ENCODE measurements at regions not wholly inside any gene's neighbourhood (a gene's known extent, or its start where the extent isn't known, plus 50 kb on each side); places are given as distances from the start of the nearest gene placed in this dataset.

GRCh38 chr1:181409981-181410380, 73.3 kb upstream of the CACNA1E start:
- no peaks in the 10 kb centered on the region for H3K36me3 ChIP-seq (ENCODE audit: control insufficient read depth, insufficient read depth, low read length)
- DNase-seq = no peak
- H2AK5ac ChIP-seq (ENCODE audit: low read length) = no peak overlapping the region
- no peak overlapping the region for H3K4ac ChIP-seq (ENCODE audit: low read depth, low read length)
- no peaks in the 10 kb centered on the region for H3K79me2 ChIP-seq (ENCODE audit: control insufficient read depth, insufficient read depth, low read length)
- H3K27me3 ChIP-seq (ENCODE audit: insufficient read depth, low read length, poor library complexity) = no peaks in the 10 kb centered on the region
- H3K23ac ChIP-seq (ENCODE audit: low read length) = no peak overlapping the region
- no peak overlapping the region for H4K8ac ChIP-seq (ENCODE audit: low read depth, low read length)
- no peak overlapping the region for H3K18ac ChIP-seq (ENCODE audit: low read length)
- WGBS (ENCODE audit: extremely low coverage, insufficient coverage, low lambda C conversion rate) = no CpG with 5 or more reads among the region's 7 CpGs
- no peak overlapping the region for H3K27ac ChIP-seq (ENCODE audit: low read depth, low read length)
- no peak overlapping the region for H3K4me2 ChIP-seq (ENCODE audit: low read length)
- H3K4me3 ChIP-seq (ENCODE audit: low read length) = no peak overlapping the region
- H2BK15ac ChIP-seq (replicated peaks; ENCODE audit: low read depth) = no peak overlapping the region
- no peaks in the 10 kb centered on the region for H3K79me1 ChIP-seq (ENCODE audit: low read length)
- no peaks in the 10 kb centered on the region for H3K4me1 ChIP-seq (ENCODE audit: control insufficient read depth, low read depth, low read length)
- H4K5ac ChIP-seq (ENCODE audit: low read length) = no peak overlapping the region
- H3K56ac ChIP-seq (ENCODE audit: low read length) = no peak overlapping the region
- no peak overlapping the region for H3K9ac ChIP-seq (ENCODE audit: low read length)
- no peak overlapping the region for H2BK120ac ChIP-seq (ENCODE audit: low read depth, low read length)
- H2BK5ac ChIP-seq (ENCODE audit: low read length) = no peak overlapping the region

- Histone ChIP-seq H3K4me1 (ENCODE audit: control insufficient read depth, low read depth, low read length) (no peaks in the 10 kb centered on the region), H4K8ac (ENCODE audit: low read depth, low read length) (no peak overlapping the region), H3K79me1 (ENCODE audit: low read length) (no peaks in the 10 kb centered on the region), H2BK120ac (ENCODE audit: low read depth, low read length) (no peak overlapping the region), H3K56ac (ENCODE audit: low read length) (no peak overlapping the region), H2BK15ac (replicated peaks; ENCODE audit: low read depth) (no peak overlapping the region), H3K4me3 (ENCODE audit: low read length) (no peak overlapping the region), H3K27me3 (ENCODE audit: insufficient read depth, low read length, poor library complexity) (no peaks in the 10 kb centered on the region), H3K27ac (ENCODE audit: low read depth, low read length) (no peak overlapping the region), H2BK5ac (ENCODE audit: low read length) (no peak overlapping the region), H3K9ac (ENCODE audit: low read length) (no peak overlapping the region), H3K36me3 (ENCODE audit: control insufficient read depth, insufficient read depth, low read length) (no peaks in the 10 kb centered on the region), H2AK5ac (ENCODE audit: low read length) (no peak overlapping the region), H3K4me2 (ENCODE audit: low read length) (no peak overlapping the region), H3K4ac (ENCODE audit: low read depth, low read length) (no peak overlapping the region), H4K5ac (ENCODE audit: low read length) (no peak overlapping the region), H3K23ac (ENCODE audit: low read length) (no peak overlapping the region), H3K79me2 (ENCODE audit: control insufficient read depth, insufficient read depth, low read length) (no peaks in the 10 kb centered on the region), H3K18ac (ENCODE audit: low read length) (no peak overlapping the region)
- WGBS (ENCODE audit: extremely low coverage, insufficient coverage, low lambda C conversion rate) = no CpG with 5 or more reads among the region's 9 CpGs
- no peak for DNase-seq
These were observed 70.6 kb upstream of the CACNA1E start for GRCh38 chr1:181412746-181413145.

- no peak overlapping the region for H3K27ac ChIP-seq (ENCODE audit: low read depth, low read length)
- no peak overlapping the region for H2BK15ac ChIP-seq (replicated peaks; ENCODE audit: low read depth)
- H3K9ac ChIP-seq (ENCODE audit: low read length) = no peak overlapping the region
- no peaks in the 10 kb centered on the region for H3K79me1 ChIP-seq (ENCODE audit: low read length)
- no peak overlapping the region for H3K4ac ChIP-seq (ENCODE audit: low read depth, low read length)
- no peaks in the 10 kb centered on the region for H3K27me3 ChIP-seq (ENCODE audit: insufficient read depth, low read length, poor library complexity)
- H4K5ac ChIP-seq (ENCODE audit: low read length) = no peak overlapping the region
- H3K4me2 ChIP-seq (ENCODE audit: low read length) = no peak overlapping the region
- no peaks in the 10 kb centered on the region for H3K36me3 ChIP-seq (ENCODE audit: control insufficient read depth, insufficient read depth, low read length)
- no peaks in the 10 kb centered on the region for H3K79me2 ChIP-seq (ENCODE audit: control insufficient read depth, insufficient read depth, low read length)
- H2BK120ac ChIP-seq (ENCODE audit: low read depth, low read length) = no peak overlapping the region
- DNase-seq = no peak
- no peak overlapping the region for H4K8ac ChIP-seq (ENCODE audit: low read depth, low read length)
- H3K18ac ChIP-seq (ENCODE audit: low read length) = no peak overlapping the region
- no peak overlapping the region for H3K4me3 ChIP-seq (ENCODE audit: low read length)
- no CpG with 5 or more reads among the region's 56 CpGs for WGBS (ENCODE audit: extremely low coverage, insufficient coverage, low lambda C conversion rate)
- no peak overlapping the region for H2AK5ac ChIP-seq (ENCODE audit: low read length)
- H2BK5ac ChIP-seq (ENCODE audit: low read length) = no peak overlapping the region
- no peaks in the 10 kb centered on the region for H3K4me1 ChIP-seq (ENCODE audit: control insufficient read depth, low read depth, low read length)
- H3K56ac ChIP-seq (ENCODE audit: low read length) = no peak overlapping the region
- no peak overlapping the region for H3K23ac ChIP-seq (ENCODE audit: low read length)
These were observed 70.0 kb upstream of the CACNA1E start for GRCh38 chr1:181413195-181413815.

GRCh38 chr1:181413836-181414235, 69.5 kb upstream of the CACNA1E start:
- H2BK120ac ChIP-seq (ENCODE audit: low read depth, low read length) = no peak overlapping the region
- H4K5ac ChIP-seq (ENCODE audit: low read length) = no peak overlapping the region
- H3K56ac ChIP-seq (ENCODE audit: low read length) = no peak overlapping the region
- no peaks in the 10 kb centered on the region for H3K36me3 ChIP-seq (ENCODE audit: control insufficient read depth, insufficient read depth, low read length)
- H2BK15ac ChIP-seq (replicated peaks; ENCODE audit: low read depth) = no peak overlapping the region
- WGBS (ENCODE audit: extremely low coverage, insufficient coverage, low lambda C conversion rate) = no CpG with 5 or more reads among the region's 2 CpGs
- H2AK5ac ChIP-seq (ENCODE audit: low read length) = no peak overlapping the region
- no peak overlapping the region for H3K18ac ChIP-seq (ENCODE audit: low read length)
- no peaks in the 10 kb centered on the region for H3K27me3 ChIP-seq (ENCODE audit: insufficient read depth, low read length, poor library complexity)
- no peak overlapping the region for H3K4me3 ChIP-seq (ENCODE audit: low read length)
- no peak for DNase-seq
- H3K27ac ChIP-seq (ENCODE audit: low read depth, low read length) = no peak overlapping the region
- H3K23ac ChIP-seq (ENCODE audit: low read length) = no peak overlapping the region
- H3K79me2 ChIP-seq (ENCODE audit: control insufficient read depth, insufficient read depth, low read length) = no peaks in the 10 kb centered on the region
- H4K8ac ChIP-seq (ENCODE audit: low read depth, low read length) = no peak overlapping the region
- H3K79me1 ChIP-seq (ENCODE audit: low read length) = no peaks in the 10 kb centered on the region
- H3K4me2 ChIP-seq (ENCODE audit: low read length) = no peak overlapping the region
- H2BK5ac ChIP-seq (ENCODE audit: low read length) = no peak overlapping the region
- no peaks in the 10 kb centered on the region for H3K4me1 ChIP-seq (ENCODE audit: control insufficient read depth, low read depth, low read length)
- H3K9ac ChIP-seq (ENCODE audit: low read length) = no peak overlapping the region
- H3K4ac ChIP-seq (ENCODE audit: low read depth, low read length) = no peak overlapping the region

GRCh38 chr1:181416268-181416860, 67.0 kb upstream of the CACNA1E start:
- H3K79me2 ChIP-seq (ENCODE audit: control insufficient read depth, insufficient read depth, low read length) = no peaks in the 10 kb centered on the region
- no peak for DNase-seq
- H3K23ac ChIP-seq (ENCODE audit: low read length) = no peak overlapping the region
- no peak overlapping the region for H4K8ac ChIP-seq (ENCODE audit: low read depth, low read length)
- H2BK15ac ChIP-seq (replicated peaks; ENCODE audit: low read depth) = no peak overlapping the region
- no peaks in the 10 kb centered on the region for H3K27me3 ChIP-seq (ENCODE audit: insufficient read depth, low read length, poor library complexity)
- no peak overlapping the region for H3K4ac ChIP-seq (ENCODE audit: low read depth, low read length)
- no CpG with 5 or more reads among the region's 7 CpGs for WGBS (ENCODE audit: extremely low coverage, insufficient coverage, low lambda C conversion rate)
- H3K36me3 ChIP-seq (ENCODE audit: control insufficient read depth, insufficient read depth, low read length) = no peaks in the 10 kb centered on the region
- H3K79me1 ChIP-seq (ENCODE audit: low read length) = no peaks in the 10 kb centered on the region
- H3K4me2 ChIP-seq (ENCODE audit: low read length) = no peak overlapping the region
- H3K4me3 ChIP-seq (ENCODE audit: low read length) = no peak overlapping the region
- no peak overlapping the region for H3K18ac ChIP-seq (ENCODE audit: low read length)
- no peak overlapping the region for H3K56ac ChIP-seq (ENCODE audit: low read length)
- H2BK5ac ChIP-seq (ENCODE audit: low read length) = no peak overlapping the region
- no peak overlapping the region for H2BK120ac ChIP-seq (ENCODE audit: low read depth, low read length)
- H3K4me1 ChIP-seq (ENCODE audit: control insufficient read depth, low read depth, low read length) = no peaks in the 10 kb centered on the region
- no peak overlapping the region for H4K5ac ChIP-seq (ENCODE audit: low read length)
- H3K27ac ChIP-seq (ENCODE audit: low read depth, low read length) = no peak overlapping the region
- H3K9ac ChIP-seq (ENCODE audit: low read length) = no peak overlapping the region
- H2AK5ac ChIP-seq (ENCODE audit: low read length) = no peak overlapping the region

GRCh38 chr1:181417915-181418314, 65.4 kb upstream of the CACNA1E start:
- no peak overlapping the region for H2BK5ac ChIP-seq (ENCODE audit: low read length)
- no peak overlapping the region for H4K8ac ChIP-seq (ENCODE audit: low read depth, low read length)
- no peaks in the 10 kb centered on the region for H3K79me2 ChIP-seq (ENCODE audit: control insufficient read depth, insufficient read depth, low read length)
- no peak overlapping the region for H2AK5ac ChIP-seq (ENCODE audit: low read length)
- no peaks in the 10 kb centered on the region for H3K4me1 ChIP-seq (ENCODE audit: control insufficient read depth, low read depth, low read length)
- H3K4me3 ChIP-seq (ENCODE audit: low read length) = no peak overlapping the region
- H2BK120ac ChIP-seq (ENCODE audit: low read depth, low read length) = no peak overlapping the region
- no CpG with 5 or more reads among the region's 3 CpGs for WGBS (ENCODE audit: extremely low coverage, insufficient coverage, low lambda C conversion rate)
- no peak overlapping the region for H2BK15ac ChIP-seq (replicated peaks; ENCODE audit: low read depth)
- no peaks in the 10 kb centered on the region for H3K36me3 ChIP-seq (ENCODE audit: control insufficient read depth, insufficient read depth, low read length)
- no peak overlapping the region for H3K27ac ChIP-seq (ENCODE audit: low read depth, low read length)
- no peak overlapping the region for H4K5ac ChIP-seq (ENCODE audit: low read length)
- no peak overlapping the region for H3K56ac ChIP-seq (ENCODE audit: low read length)
- no peak overlapping the region for H3K18ac ChIP-seq (ENCODE audit: low read length)
- H3K4ac ChIP-seq (ENCODE audit: low read depth, low read length) = no peak overlapping the region
- no peak overlapping the region for H3K23ac ChIP-seq (ENCODE audit: low read length)
- no peaks in the 10 kb centered on the region for H3K79me1 ChIP-seq (ENCODE audit: low read length)
- no peak overlapping the region for H3K4me2 ChIP-seq (ENCODE audit: low read length)
- no peak for DNase-seq
- no peak overlapping the region for H3K9ac ChIP-seq (ENCODE audit: low read length)
- no peaks in the 10 kb centered on the region for H3K27me3 ChIP-seq (ENCODE audit: insufficient read depth, low read length, poor library complexity)

Data from mesendoderm (in vitro differentiated cells).